GM23248 (cell line): ENCODE measurements at regions not wholly inside any gene's neighbourhood (a gene's known extent, or its start where the extent isn't known, plus 50 kb on each side); places are given as distances from the start of the nearest gene placed in this dataset.

Source experiments
- DNase-seq: peaks from one replicate; pipeline ENCODE4 v3.0.0-alpha.2; 2015
- H2AFZ ChIP-seq: fragments of 200-600 bp; sonication (generic); 2 replicates; pipeline ENCODE4 v1.6.1; 2016; ENCODE audit warnings: antibody characterized with exemption
- H3F3A ChIP-seq: fragments of 200-600 bp; sonication (generic); 2 replicates; pipeline ENCODE4 v1.6.1; 2016; ENCODE audit warnings: mild to moderate bottlenecking, antibody characterized with exemption, mixed run types; ENCODE audit not compliant: insufficient read depth
- H3K27ac ChIP-seq: fragments of 200-600 bp; sonication (generic); 2 replicates; pipeline ENCODE4 v1.5.1; 2016; ENCODE audit warnings: mild to moderate bottlenecking
- H3K27me3 ChIP-seq: fragments of 200-600 bp; sonication (generic); replicated peaks from 2 replicates; pipeline ENCODE4 v1.6.1; 2016; ENCODE audit warnings: mild to moderate bottlenecking; ENCODE audit not compliant: insufficient read depth
- H3K36me3 ChIP-seq: fragments of 200-600 bp; sonication (generic); 2 replicates; pipeline ENCODE4 v1.6.1; 2016; ENCODE audit warnings: low read depth, mild to moderate bottlenecking
- H3K4me1 ChIP-seq: fragments of 200-600 bp; sonication (generic); 2 replicates; pipeline ENCODE4 v1.6.1; 2016; ENCODE audit warnings: mild to moderate bottlenecking; ENCODE audit not compliant: insufficient read depth
- H3K4me2 ChIP-seq: fragments of 200-600 bp; sonication (generic); one replicate; pipeline ENCODE4 v1.6.1; 2016; ENCODE audit warnings: mild to moderate bottlenecking; ENCODE audit not compliant: unreplicated experiment
- H3K4me3 ChIP-seq: fragments of 200-600 bp; sonication (generic); 2 replicates; pipeline ENCODE4 v1.5.1; 2016; ENCODE audit warnings: mild to moderate bottlenecking
- H3K79me2 ChIP-seq: fragments of 200-600 bp; sonication (generic); 2 replicates; pipeline ENCODE4 v1.6.1; 2016; ENCODE audit warnings: mild to moderate bottlenecking; ENCODE audit not compliant: insufficient read depth
- H3K9ac ChIP-seq: fragments of 200-600 bp; sonication (generic); 2 replicates; pipeline ENCODE4 v1.6.1; 2016; ENCODE audit warnings: mild to moderate bottlenecking
- H3K9me2 ChIP-seq: fragments of 200-600 bp; sonication (generic); 2 replicates; pipeline ENCODE4 v1.6.1; 2016; ENCODE audit warnings: mixed run types, mild to moderate bottlenecking, moderate library complexity; ENCODE audit not compliant: insufficient read depth
- H3K9me3 ChIP-seq: fragments of 200-600 bp; sonication (generic); one replicate; pipeline ENCODE4 v1.6.1; 2017; ENCODE audit warnings: low read depth
- H4K20me1 ChIP-seq: fragments of 200-600 bp; sonication (generic); 2 replicates; pipeline ENCODE4 v1.6.0; 2016; ENCODE audit not compliant: insufficient read depth
- EZH2 ChIP-seq: fragments of 200-600 bp; sonication (generic); IDR thresholded peaks from 2 replicates; pipeline ENCODE4 v1.6.1; 2018; ENCODE audit warnings: antibody characterized with exemption, mild to moderate bottlenecking; ENCODE audit not compliant: insufficient read depth, poor library complexity, severe bottlenecking
- EZH2phosphoT487 ChIP-seq: fragments of 200-600 bp; sonication (generic); IDR thresholded peaks from 2 replicates; pipeline ENCODE4 v1.6.1; 2018; ENCODE audit warnings: antibody characterized with exemption, moderate library complexity, mild to moderate bottlenecking, low read depth; ENCODE audit not compliant: insufficient read depth
- WGBS, 2 experiments: methylation state at CpG; one replicate each; pipeline ENCODE4 v1.1.6; 2015 to 2017; ENCODE audit warnings: low lambda C conversion rate in 2 of 2, low coverage in 1 of 2; ENCODE audit errors: missing lambda C conversion rate in 2 of 2; 5-methylcytosine and 5-hydroxymethylcytosine counted together
- in situ Hi-C: fragments of 300-500 bp; cut with MboI; formaldehyde crosslinking; loops from 2 replicates; pipeline ENCODE4 v1.15.0; 2020

DNA sequence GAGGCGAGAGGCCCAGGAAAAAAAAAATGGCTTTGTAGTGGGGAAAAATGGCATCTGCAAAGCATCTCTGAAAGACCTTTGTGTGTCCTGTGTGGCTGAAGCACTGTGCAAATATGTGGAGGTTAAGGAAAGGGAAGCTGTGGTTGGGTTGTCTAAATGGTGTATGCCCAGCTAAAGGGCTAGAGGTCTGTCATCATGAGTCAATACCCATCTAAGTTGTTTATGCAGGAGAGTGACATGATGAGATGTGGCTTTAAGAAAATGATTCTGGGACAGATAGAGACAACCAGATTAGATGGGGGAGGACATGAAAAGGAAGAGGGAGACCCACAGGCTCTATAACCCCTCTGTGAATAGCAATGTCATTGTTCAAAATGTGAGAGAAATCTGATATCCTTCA is 280.7 kb downstream of the MFSD1 start:
- H3F3A ChIP-seq = peaks cover 30% of the 10 kb centered on the region
- no peak overlapping the region for H3K27ac ChIP-seq
- TF ChIP-seq EZH2phosphoT487 (peak; percentile 99), EZH2 (no peak)
- no peaks in the 10 kb centered on the region for H3K9me2 ChIP-seq
- H3K4me3 ChIP-seq = no peak overlapping the region
- in situ Hi-C loops = no loop called here
- no peak overlapping the region for H2AFZ ChIP-seq
- peak overlapping the region; percentile 44 for H3K4me2 ChIP-seq
- no peaks in the 10 kb centered on the region for H3K79me2 ChIP-seq
- 19 to 50% methylated on average over 1 of the region's 1 CpG for WGBS, 2 experiments
- H3K4me1 ChIP-seq = peaks cover 38% of the 10 kb centered on the region
- H3K36me3 ChIP-seq = no peaks in the 10 kb centered on the region
- no peak overlapping the region for H3K9ac ChIP-seq
- no peaks in the 10 kb centered on the region for H3K27me3 ChIP-seq
- DNase-seq = peak; percentile 79
- H4K20me1 ChIP-seq = no peaks in the 10 kb centered on the region
- H3K9me3 ChIP-seq = no peaks in the 10 kb centered on the region

DNA sequence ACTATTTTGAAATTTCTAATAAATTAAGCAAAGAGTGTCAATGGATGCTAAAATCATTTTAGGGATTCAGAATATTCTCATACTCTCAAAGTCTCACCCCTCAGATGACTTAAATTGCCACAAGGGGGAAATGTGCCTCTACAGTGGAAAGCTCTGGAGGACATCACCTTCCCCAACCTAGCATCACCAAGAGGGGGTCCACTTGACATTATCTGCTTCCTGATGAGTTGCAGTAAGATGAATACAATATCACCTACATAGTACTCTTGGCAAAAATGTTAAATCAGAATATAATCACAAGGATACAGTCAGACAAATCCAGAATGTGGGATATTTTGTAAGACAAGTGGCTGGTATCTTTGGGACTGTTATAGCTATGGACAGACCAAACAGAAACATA is 290.1 kb downstream of the MFSD1 start:
- Histone ChIP-seq H3K36me3 (no peaks in the 10 kb centered on the region), H3K4me3 (no peak overlapping the region), H3K9me2 (no peaks in the 10 kb centered on the region), H4K20me1 (no peaks in the 10 kb centered on the region), H3K27ac (no peak overlapping the region), H2AFZ (no peak overlapping the region), H3K4me1 (no peaks in the 10 kb centered on the region), H3F3A (no peaks in the 10 kb centered on the region), H3K9me3 (no peaks in the 10 kb centered on the region), H3K79me2 (no peaks in the 10 kb centered on the region), H3K9ac (no peak overlapping the region), H3K4me2 (no peak overlapping the region), H3K27me3 (no peaks in the 10 kb centered on the region)
- in situ Hi-C loops = no loop called here
- DNase-seq = no peak
- TF ChIP-seq EZH2 (no peak), EZH2phosphoT487 (no peak)

DNA sequence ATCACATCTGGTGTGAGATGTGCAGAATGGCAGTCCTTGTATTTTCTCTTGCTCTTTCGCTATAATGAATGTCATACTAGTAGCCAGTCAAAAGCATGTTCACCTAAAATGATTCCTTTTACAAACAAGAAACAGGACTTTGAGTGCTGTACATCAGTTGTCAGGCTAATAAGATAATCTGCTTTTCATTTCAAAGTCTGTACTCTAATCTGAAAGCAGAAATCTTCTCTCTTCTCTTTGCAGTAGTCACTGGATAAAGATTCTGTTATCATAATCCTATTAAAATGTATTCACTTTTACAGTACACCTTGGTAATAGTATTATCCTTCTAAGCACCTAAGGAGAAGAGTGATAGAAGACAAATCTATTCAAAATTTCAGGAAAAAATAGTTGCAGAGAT is 300.1 kb downstream of the MFSD1 start:
- H3K27me3 ChIP-seq = no peaks in the 10 kb centered on the region; the same call in 1 of the 2 replicates
- no peaks in the 10 kb centered on the region for H3K36me3 ChIP-seq
- no peak overlapping the region for H2AFZ ChIP-seq
- no peak overlapping the region for H3K4me2 ChIP-seq
- in situ Hi-C loops = no loop called here
- no peak for TF ChIP-seq EZH2phosphoT487
- no peak for TF ChIP-seq EZH2
- no peak overlapping the region for H3K9ac ChIP-seq
- H3K79me2 ChIP-seq = no peaks in the 10 kb centered on the region
- no peaks in the 10 kb centered on the region for H3K9me3 ChIP-seq
- H3K4me1 ChIP-seq = no peaks in the 10 kb centered on the region
- H4K20me1 ChIP-seq = no peaks in the 10 kb centered on the region
- no peaks in the 10 kb centered on the region for H3K9me2 ChIP-seq
- H3K27ac ChIP-seq = no peak overlapping the region
- no peak for DNase-seq
- 56 to 75% methylated on average over 1 of the region's 1 CpG for WGBS, 2 experiments
- no peak overlapping the region for H3K4me3 ChIP-seq
- no peaks in the 10 kb centered on the region for H3F3A ChIP-seq

DNA sequence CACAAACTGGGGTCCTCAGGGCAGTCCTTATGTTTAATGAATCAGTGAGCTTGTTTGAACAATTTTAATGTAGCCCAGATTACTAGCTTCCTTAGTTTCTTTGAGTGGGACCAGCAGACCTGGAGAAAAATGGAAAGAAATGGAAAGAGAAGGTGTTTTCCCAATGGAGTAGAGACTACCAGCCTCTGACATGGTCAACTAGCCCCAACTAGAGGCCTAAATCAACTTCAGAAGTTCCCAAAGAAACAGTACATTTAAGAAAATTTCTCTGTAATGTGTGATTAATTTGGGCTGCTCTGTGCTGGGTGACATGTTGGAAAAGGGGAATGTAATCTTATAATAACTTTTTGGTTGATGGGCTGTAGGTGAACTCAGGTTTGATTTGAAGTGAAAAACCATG is 310.9 kb downstream of the MFSD1 start:
- no peaks in the 10 kb centered on the region for H3K27me3 ChIP-seq
- no peaks in the 10 kb centered on the region for H3K9me2 ChIP-seq
- H3K4me3 ChIP-seq = no peak overlapping the region
- DNase-seq = no peak
- no peaks in the 10 kb centered on the region for H3F3A ChIP-seq
- H3K27ac ChIP-seq = no peak overlapping the region
- in situ Hi-C loops = no loop called here
- H3K36me3 ChIP-seq = no peaks in the 10 kb centered on the region
- no peaks in the 10 kb centered on the region for H4K20me1 ChIP-seq
- no peak overlapping the region for H3K9ac ChIP-seq
- no peaks in the 10 kb centered on the region for H3K4me1 ChIP-seq
- H3K4me2 ChIP-seq = no peak overlapping the region
- H2AFZ ChIP-seq = no peak overlapping the region
- no peaks in the 10 kb centered on the region for H3K79me2 ChIP-seq
- no peak for TF ChIP-seq EZH2phosphoT487
- TF ChIP-seq EZH2 = no peak
- H3K9me3 ChIP-seq = no peaks in the 10 kb centered on the region

DNA sequence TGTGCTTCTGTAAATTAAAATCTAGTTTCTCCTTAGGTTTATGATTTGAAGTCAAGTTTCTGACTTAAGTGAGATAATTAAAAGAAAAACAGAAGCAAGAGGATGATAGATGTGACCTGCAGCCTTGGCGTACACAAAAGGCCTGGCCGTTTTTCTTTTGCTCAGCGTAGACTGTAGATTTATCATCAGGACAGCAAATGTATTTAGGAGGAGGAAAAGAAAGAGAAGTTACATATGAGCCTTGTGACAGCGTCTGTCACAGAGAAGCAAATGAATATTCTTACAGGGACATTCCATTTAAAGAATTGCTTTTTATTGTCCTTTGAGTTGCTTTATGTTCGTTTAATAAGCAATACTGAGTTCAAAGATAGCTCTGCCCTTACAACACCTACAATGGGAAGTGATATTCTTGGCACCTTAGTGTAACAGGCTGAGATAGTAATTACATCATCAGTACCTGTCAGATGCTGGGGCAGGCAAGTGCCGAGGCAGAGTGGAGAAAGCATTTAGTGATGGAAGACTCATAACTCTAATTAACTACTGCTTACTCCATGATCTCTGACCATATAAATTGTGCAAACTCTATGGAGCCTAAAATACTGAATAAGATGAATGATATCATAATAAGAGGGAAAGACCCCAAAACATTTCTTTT is 311.5 kb downstream of the MFSD1 start:
- Histone ChIP-seq H4K20me1 (no peaks in the 10 kb centered on the region), H3K79me2 (no peaks in the 10 kb centered on the region), H3K4me3 (no peak overlapping the region), H3K9me3 (no peaks in the 10 kb centered on the region), H3K9ac (no peak overlapping the region), H3F3A (no peaks in the 10 kb centered on the region), H3K27ac (no peak overlapping the region), H3K36me3 (no peaks in the 10 kb centered on the region), H2AFZ (no peak overlapping the region), H3K9me2 (no peaks in the 10 kb centered on the region), H3K27me3 (no peaks in the 10 kb centered on the region), H3K4me1 (no peaks in the 10 kb centered on the region), H3K4me2 (no peak overlapping the region)
- DNase-seq = no peak
- TF ChIP-seq EZH2 (no peak), EZH2phosphoT487 (no peak)
- 78 to 84% methylated on average over 6 of the region's 6 CpGs for WGBS, 2 experiments
- in situ Hi-C loops = no loop called here
